ENCODE measurements at regions not wholly inside any gene's neighbourhood (a gene's known extent, or its start where the extent isn't known, plus 50 kb on each side); places are given as distances from the start of the nearest gene placed in this dataset.

DNA sequence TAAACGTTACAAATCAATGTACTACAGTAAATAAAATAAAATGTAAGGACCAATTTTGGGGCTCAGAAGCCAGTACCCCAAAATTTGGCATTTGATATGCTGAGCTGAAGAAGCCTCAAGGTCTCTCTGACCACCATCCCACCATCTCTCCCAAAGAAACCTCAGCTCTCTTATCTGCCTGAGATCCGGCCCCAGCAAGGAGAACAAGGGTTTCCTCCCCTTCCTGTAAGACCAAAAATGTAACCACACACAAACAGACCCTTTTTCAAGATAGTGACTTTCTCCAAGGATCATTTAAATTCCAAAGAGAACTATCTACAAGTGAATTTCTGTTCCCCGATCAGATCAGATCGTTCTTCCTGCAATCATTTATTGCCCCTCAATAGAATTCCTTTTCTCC lies 68.1 kb upstream of the SLC45A1 start:
- TF ChIP-seq, protein P1, sequence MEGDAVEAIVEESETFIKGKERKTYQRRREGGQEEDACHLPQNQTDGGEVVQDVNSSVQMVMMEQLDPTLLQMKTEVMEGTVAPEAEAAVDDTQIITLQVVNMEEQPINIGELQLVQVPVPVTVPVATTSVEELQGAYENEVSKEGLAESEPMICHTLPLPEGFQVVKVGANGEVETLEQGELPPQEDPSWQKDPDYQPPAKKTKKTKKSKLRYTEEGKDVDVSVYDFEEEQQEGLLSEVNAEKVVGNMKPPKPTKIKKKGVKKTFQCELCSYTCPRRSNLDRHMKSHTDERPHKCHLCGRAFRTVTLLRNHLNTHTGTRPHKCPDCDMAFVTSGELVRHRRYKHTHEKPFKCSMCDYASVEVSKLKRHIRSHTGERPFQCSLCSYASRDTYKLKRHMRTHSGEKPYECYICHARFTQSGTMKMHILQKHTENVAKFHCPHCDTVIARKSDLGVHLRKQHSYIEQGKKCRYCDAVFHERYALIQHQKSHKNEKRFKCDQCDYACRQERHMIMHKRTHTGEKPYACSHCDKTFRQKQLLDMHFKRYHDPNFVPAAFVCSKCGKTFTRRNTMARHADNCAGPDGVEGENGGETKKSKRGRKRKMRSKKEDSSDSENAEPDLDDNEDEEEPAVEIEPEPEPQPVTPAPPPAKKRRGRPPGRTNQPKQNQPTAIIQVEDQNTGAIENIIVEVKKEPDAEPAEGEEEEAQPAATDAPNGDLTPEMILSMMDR (IDR thresholded peaks at IDR 0.05; ENCODE audit: control extremely low read depth in 1 of 3, insufficient read depth in 1 of 3, low read depth in 1 of 3, low read length in 3 of 3): no peak
- no peak for TF ChIP-seq HDAC2 (IDR thresholded peaks at IDR 0.05; ENCODE audit: borderline replicate concordance in 1 of 2, low read depth in 2 of 2, low read length in 2 of 2)
- no peak for TF ChIP-seq CEBPB (IDR thresholded peaks at IDR 0.05; ENCODE audit: low read depth, low read length)
- TF ChIP-seq, protein P2, sequence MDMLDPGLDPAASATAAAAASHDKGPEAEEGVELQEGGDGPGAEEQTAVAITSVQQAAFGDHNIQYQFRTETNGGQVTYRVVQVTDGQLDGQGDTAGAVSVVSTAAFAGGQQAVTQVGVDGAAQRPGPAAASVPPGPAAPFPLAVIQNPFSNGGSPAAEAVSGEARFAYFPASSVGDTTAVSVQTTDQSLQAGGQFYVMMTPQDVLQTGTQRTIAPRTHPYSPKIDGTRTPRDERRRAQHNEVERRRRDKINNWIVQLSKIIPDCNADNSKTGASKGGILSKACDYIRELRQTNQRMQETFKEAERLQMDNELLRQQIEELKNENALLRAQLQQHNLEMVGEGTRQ (IDR thresholded peaks at IDR 0.05; ENCODE audit: low read length): no peak

Data from H1 (cell line).